SK-N-SH treated with all-trans-retinoic acid at 6 μM for 48 hours (cell line): ENCODE measurements at regions not wholly inside any gene's neighbourhood (a gene's known extent, or its start where the extent isn't known, plus 50 kb on each side); places are given as distances from the start of the nearest gene placed in this dataset.
A peak's percentile ranks its signal among the peaks of the same experiment; 100 is the strongest.

Experiments
- ATAC-seq: fragments of 200-7000 bp; cut with Tn5 transposase; 3 replicates; pipeline ENCODE4 v1.9.1; 2020; ENCODE audit warnings: mild to moderate bottlenecking, moderate library complexity
- ARNTL ChIP-seq: fragments of 450-650 bp; formaldehyde crosslinking; IDR thresholded peaks from 2 replicates; pipeline ENCODE4 v1.5.0; 2020; ENCODE audit warnings: low read depth, mild to moderate bottlenecking, moderate library complexity, borderline replicate concordance
- BACH2 ChIP-seq: fragments of 250-450 bp; sonication (Bioruptor Pico); IDR thresholded peaks from 2 replicates; pipeline ENCODE4 v1.9.0; 2021; ENCODE audit warnings: mild to moderate bottlenecking, borderline replicate concordance
- CSDC2 ChIP-seq: fragments of 250-450 bp; sonication (Bioruptor Pico); IDR thresholded peaks from 2 replicates; pipeline ENCODE4 v1.5.0; 2020; ENCODE audit warnings: mild to moderate bottlenecking, moderate library complexity
- ESRRG ChIP-seq: fragments of 250-450 bp; sonication (Bioruptor Pico); IDR thresholded peaks from 2 replicates; pipeline ENCODE4 v1.6.1; 2021; ENCODE audit warnings: mild to moderate bottlenecking
- GLIS3 ChIP-seq: fragments of 250-450 bp; sonication (Bioruptor Pico); IDR thresholded peaks from 2 replicates; pipeline ENCODE4 v1.5.0; 2020; ENCODE audit warnings: mild to moderate bottlenecking, moderate library complexity
- ISL1 ChIP-seq: fragments of 250-450 bp; sonication (Bioruptor Pico); IDR thresholded peaks from 2 replicates; pipeline ENCODE4 v2.1.2; 2022; ENCODE audit warnings: mild to moderate bottlenecking, moderate library complexity
- OSR1 ChIP-seq: fragments of 250-450 bp; sonication (Bioruptor Pico); IDR thresholded peaks from 2 replicates; pipeline ENCODE4 v1.8.0; 2022; ENCODE audit warnings: moderate library complexity, mild to moderate bottlenecking, inconsistent platforms
- PPARA ChIP-seq: fragments of 250-450 bp; sonication (Bioruptor Pico); IDR thresholded peaks from 2 replicates; pipeline ENCODE4 v1.5.0; 2020; ENCODE audit warnings: mild to moderate bottlenecking, borderline replicate concordance
- RARB ChIP-seq: fragments of 250-450 bp; sonication (Bioruptor Pico); IDR thresholded peaks from 2 replicates; pipeline ENCODE4 v1.8.0; 2021; ENCODE audit warnings: mild to moderate bottlenecking, moderate library complexity
- SNAI2 ChIP-seq: fragments of 250-450 bp; sonication (Bioruptor Pico); IDR thresholded peaks from 2 replicates; pipeline ENCODE4 v1.5.0; 2020; ENCODE audit warnings: mild to moderate bottlenecking, moderate library complexity
- TCF4 ChIP-seq: fragments of 250-450 bp; sonication (Bioruptor Pico); IDR thresholded peaks from 2 replicates; pipeline ENCODE4 v1.8.0; 2021; ENCODE audit warnings: mild to moderate bottlenecking, moderate library complexity, borderline replicate concordance
- TOX ChIP-seq: fragments of 250-450 bp; sonication (Bioruptor Pico); IDR thresholded peaks from 2 replicates; pipeline ENCODE4 v1.8.0; 2021; ENCODE audit warnings: mild to moderate bottlenecking, moderate library complexity, borderline replicate concordance
- ZC3H10 ChIP-seq: fragments of 250-450 bp; sonication (Bioruptor Pico); IDR thresholded peaks from 2 replicates; pipeline ENCODE4 v1.5.1; 2021; ENCODE audit warnings: mild to moderate bottlenecking, moderate library complexity
- ZFP3 ChIP-seq: fragments of 250-450 bp; sonication (Bioruptor Pico); IDR thresholded peaks from 2 replicates; pipeline ENCODE4 v1.5.0; 2020; ENCODE audit warnings: mild to moderate bottlenecking, moderate library complexity
- ZFP30 ChIP-seq: fragments of 450-650 bp; formaldehyde crosslinking; IDR thresholded peaks from 2 replicates; pipeline ENCODE4 v1.5.0; 2022; ENCODE audit warnings: mild to moderate bottlenecking, moderate library complexity
- ZNF565 ChIP-seq: fragments of 450-650 bp; formaldehyde crosslinking; conservative IDR thresholded peaks from 2 replicates; pipeline ENCODE4 v1.5.0; 2020; ENCODE audit warnings: low read depth, mild to moderate bottlenecking, moderate library complexity
- ZNF70 ChIP-seq: fragments of 450-650 bp; formaldehyde crosslinking; IDR thresholded peaks from 2 replicates; pipeline ENCODE4 v1.5.0; 2020; ENCODE audit warnings: mild to moderate bottlenecking, moderate library complexity
- ZNF8 ChIP-seq: fragments of 450-650 bp; formaldehyde crosslinking; IDR thresholded peaks from 2 replicates; pipeline ENCODE4 v1.5.0; 2020; ENCODE audit warnings: mild to moderate bottlenecking, moderate library complexity
- TF ChIP-seq, protein P1 (sequence below): fragments of 250-450 bp; sonication (Bioruptor Pico); IDR thresholded peaks from 2 replicates; pipeline ENCODE4 v1.5.0; 2020; ENCODE audit warnings: mild to moderate bottlenecking, moderate library complexity
- TF ChIP-seq, protein P2 (sequence below): fragments of 250-450 bp; sonication (Bioruptor Pico); IDR thresholded peaks from 2 replicates; pipeline ENCODE4 v1.5.1; 2021; ENCODE audit warnings: mild to moderate bottlenecking, moderate library complexity
- TF ChIP-seq, protein P3 (sequence below): fragments of 250-450 bp; sonication (Bioruptor Pico); IDR thresholded peaks from 2 replicates; pipeline ENCODE4 v1.5.1; 2020; ENCODE audit warnings: low read depth, mild to moderate bottlenecking, moderate library complexity

DNA sequence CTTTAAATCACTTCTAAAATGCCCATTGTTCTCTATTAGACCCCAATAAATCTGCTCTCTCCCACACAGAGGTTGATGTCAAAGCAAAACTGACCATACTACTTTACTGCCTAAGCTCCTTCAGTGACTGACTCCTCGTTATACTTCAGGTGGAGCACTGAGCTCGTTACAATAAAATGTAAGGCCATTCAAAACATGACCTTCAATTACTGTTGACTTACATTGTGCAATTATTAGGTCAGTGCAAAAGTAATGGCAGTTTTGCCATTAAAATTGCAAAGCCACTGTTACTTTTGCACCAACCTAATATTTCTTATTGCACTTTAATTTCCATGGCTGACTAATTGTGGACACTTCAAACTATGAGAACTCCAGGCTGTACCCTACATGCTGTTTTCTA is 314.9 kb downstream of the MZT1 start:
- TF ChIP-seq ZNF565 (CRISPR knock-in tag) (no peak), ARNTL (no peak), SNAI2 (CRISPR knock-in tag) (no peak), ZNF70 (CRISPR knock-in tag) (no peak), TCF4 (no peak), ISL1 (CRISPR knock-in tag) (no peak)
- TF ChIP-seq, protein P1, sequence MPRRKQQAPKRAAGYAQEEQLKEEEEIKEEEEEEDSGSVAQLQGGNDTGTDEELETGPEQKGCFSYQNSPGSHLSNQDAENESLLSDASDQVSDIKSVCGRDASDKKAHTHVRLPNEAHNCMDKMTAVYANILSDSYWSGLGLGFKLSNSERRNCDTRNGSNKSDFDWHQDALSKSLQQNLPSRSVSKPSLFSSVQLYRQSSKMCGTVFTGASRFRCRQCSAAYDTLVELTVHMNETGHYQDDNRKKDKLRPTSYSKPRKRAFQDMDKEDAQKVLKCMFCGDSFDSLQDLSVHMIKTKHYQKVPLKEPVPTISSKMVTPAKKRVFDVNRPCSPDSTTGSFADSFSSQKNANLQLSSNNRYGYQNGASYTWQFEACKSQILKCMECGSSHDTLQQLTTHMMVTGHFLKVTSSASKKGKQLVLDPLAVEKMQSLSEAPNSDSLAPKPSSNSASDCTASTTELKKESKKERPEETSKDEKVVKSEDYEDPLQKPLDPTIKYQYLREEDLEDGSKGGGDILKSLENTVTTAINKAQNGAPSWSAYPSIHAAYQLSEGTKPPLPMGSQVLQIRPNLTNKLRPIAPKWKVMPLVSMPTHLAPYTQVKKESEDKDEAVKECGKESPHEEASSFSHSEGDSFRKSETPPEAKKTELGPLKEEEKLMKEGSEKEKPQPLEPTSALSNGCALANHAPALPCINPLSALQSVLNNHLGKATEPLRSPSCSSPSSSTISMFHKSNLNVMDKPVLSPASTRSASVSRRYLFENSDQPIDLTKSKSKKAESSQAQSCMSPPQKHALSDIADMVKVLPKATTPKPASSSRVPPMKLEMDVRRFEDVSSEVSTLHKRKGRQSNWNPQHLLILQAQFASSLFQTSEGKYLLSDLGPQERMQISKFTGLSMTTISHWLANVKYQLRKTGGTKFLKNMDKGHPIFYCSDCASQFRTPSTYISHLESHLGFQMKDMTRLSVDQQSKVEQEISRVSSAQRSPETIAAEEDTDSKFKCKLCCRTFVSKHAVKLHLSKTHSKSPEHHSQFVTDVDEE: no peak
- no peak for ATAC-seq

DNA sequence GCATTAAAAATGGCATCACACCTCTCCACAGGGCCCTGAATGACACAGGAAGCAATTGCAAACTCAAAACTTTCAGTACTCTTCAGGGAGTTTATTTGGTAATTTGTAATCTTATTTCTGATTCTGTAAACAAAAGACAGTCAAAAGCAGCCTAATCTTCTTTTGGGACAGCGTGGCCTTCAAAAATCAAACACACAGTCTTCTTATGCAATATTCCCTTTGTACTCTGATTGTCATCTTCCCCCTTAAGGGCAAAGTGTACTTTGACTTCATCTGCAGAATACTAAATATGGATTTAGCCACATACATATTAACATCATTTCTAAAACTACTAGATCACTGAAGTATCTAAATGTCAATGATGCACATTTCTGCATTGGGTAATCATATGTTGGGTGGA is 322.0 kb downstream of the MZT1 start:
- TF ChIP-seq OSR1 (CRISPR knock-in tag) (no peak), ZC3H10 (CRISPR knock-in tag) (no peak), TOX (CRISPR knock-in tag) (no peak)
- TF ChIP-seq, protein P2, sequence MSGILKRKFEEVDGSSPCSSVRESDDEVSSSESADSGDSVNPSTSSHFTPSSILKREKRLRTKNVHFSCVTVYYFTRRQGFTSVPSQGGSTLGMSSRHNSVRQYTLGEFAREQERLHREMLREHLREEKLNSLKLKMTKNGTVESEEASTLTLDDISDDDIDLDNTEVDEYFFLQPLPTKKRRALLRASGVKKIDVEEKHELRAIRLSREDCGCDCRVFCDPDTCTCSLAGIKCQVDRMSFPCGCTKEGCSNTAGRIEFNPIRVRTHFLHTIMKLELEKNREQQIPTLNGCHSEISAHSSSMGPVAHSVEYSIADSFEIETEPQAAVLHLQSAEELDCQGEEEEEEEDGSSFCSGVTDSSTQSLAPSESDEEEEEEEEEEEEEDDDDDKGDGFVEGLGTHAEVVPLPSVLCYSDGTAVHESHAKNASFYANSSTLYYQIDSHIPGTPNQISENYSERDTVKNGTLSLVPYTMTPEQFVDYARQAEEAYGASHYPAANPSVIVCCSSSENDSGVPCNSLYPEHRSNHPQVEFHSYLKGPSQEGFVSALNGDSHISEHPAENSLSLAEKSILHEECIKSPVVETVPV: no peak
- TF ChIP-seq, protein P1: no peak
- no peak for ATAC-seq

GRCh38 chr13:72403396-72404010 is 323.9 kb downstream of the MZT1 start:
- TF ChIP-seq OSR1 (CRISPR knock-in tag) (no peak), ISL1 (CRISPR knock-in tag) (peak; percentile 57)
- ATAC-seq: peak; percentile 47; the same call in 2 of the 3 replicates

GRCh38 chr13:72400856-72401255 is 326.6 kb downstream of the MZT1 start:
- no peak for ATAC-seq
- TF ChIP-seq ZFP3 (CRISPR knock-in tag): no peak
- TF ChIP-seq ISL1 (CRISPR knock-in tag): no peak
- TF ChIP-seq, all 23 proteins: peak for 0

GRCh38 chr13:72399351-72399750 is 328.1 kb downstream of the MZT1 start:
- TF ChIP-seq, protein P1: no peak
- TF ChIP-seq TCF4 (no peak), GLIS3 (CRISPR knock-in tag) (no peak), BACH2 (CRISPR knock-in tag) (no peak), ZFP3 (CRISPR knock-in tag) (no peak), ZNF565 (CRISPR knock-in tag) (no peak), ESRRG (no peak), CSDC2 (no peak), OSR1 (CRISPR knock-in tag) (no peak), SNAI2 (CRISPR knock-in tag) (no peak), TOX (CRISPR knock-in tag) (no peak), ISL1 (CRISPR knock-in tag) (no peak), ZNF8 (no peak), ZFP30 (CRISPR knock-in tag) (no peak), PPARA (CRISPR knock-in tag) (no peak), RARB (CRISPR knock-in tag) (no peak), ARNTL (no peak)
- TF ChIP-seq, protein P2: no peak
- TF ChIP-seq, protein P3, sequence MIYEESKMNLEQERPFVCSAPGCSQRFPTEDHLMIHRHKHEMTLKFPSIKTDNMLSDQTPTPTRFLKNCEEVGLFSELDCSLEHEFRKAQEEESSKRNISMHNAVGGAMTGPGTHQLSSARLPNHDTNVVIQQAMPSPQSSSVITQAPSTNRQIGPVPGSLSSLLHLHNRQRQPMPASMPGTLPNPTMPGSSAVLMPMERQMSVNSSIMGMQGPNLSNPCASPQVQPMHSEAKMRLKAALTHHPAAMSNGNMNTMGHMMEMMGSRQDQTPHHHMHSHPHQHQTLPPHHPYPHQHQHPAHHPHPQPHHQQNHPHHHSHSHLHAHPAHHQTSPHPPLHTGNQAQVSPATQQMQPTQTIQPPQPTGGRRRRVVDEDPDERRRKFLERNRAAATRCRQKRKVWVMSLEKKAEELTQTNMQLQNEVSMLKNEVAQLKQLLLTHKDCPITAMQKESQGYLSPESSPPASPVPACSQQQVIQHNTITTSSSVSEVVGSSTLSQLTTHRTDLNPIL (CRISPR knock-in tag): no peak
- no peak for ATAC-seq
